T-helper 22 cell (primary cell): ENCODE measurements at regions not wholly inside any gene's neighbourhood (a gene's known extent, or its start where the extent isn't known, plus 50 kb on each side); places are given as distances from the start of the nearest gene placed in this dataset.
"Not testable (repeated sequence)": the region's sequence is repeated elsewhere in the genome, so short reads cannot be mapped to it uniquely, and the experiment has no call there.

Experiments
- DNase-seq: peaks from one replicate; pipeline ENCODE4 v3.0.0-alpha.2; 2020; ENCODE audit warnings: low read depth

- DNase-seq, result no peak
Observed at GRCh38 chr7:36037121-36037662, 115.9 kb upstream of the EEPD1 start.

GRCh38 chr7:36038063-36038721 lies 114.9 kb upstream of the EEPD1 start:
- no peak for DNase-seq

- no peak for DNase-seq
Observed at GRCh38 chr7:36039243-36039642, 113.8 kb upstream of the EEPD1 start.

GRCh38 chr7:36039671-36040070 lies 113.4 kb upstream of the EEPD1 start:
- DNase-seq, result no peak

- no peak for DNase-seq
Observed at GRCh38 chr7:36040679-36041078, 112.4 kb upstream of the EEPD1 start.

GRCh38 chr7:36044101-36044892 lies 108.8 kb upstream of the EEPD1 start:
- no peak for DNase-seq

- DNase-seq, result no peak
Observed at GRCh38 chr7:36045326-36045725, 107.7 kb upstream of the EEPD1 start.

- DNase-seq, result no peak
Observed at GRCh38 chr7:36045830-36046341, 107.2 kb upstream of the EEPD1 start.

GRCh38 chr7:36047091-36047658 lies 105.9 kb upstream of the EEPD1 start:
- DNase-seq, result no peak

GRCh38 chr7:36048141-36048901 lies 104.7 kb upstream of the EEPD1 start:
- no peak for DNase-seq

- no peak for DNase-seq
Observed at GRCh38 chr7:36048902-36049240, 104.2 kb upstream of the EEPD1 start.

GRCh38 chr7:36051501-36051900 lies 101.6 kb upstream of the EEPD1 start:
- no peak for DNase-seq

- DNase-seq, result no peak
Observed at GRCh38 chr7:36053589-36053988, 99.5 kb upstream of the EEPD1 start.

- no peak for DNase-seq
Observed at GRCh38 chr7:36054637-36055036, 98.4 kb upstream of the EEPD1 start.

- no peak for DNase-seq
Observed at GRCh38 chr7:36055207-36055606, 97.8 kb upstream of the EEPD1 start.

- DNase-seq, result no peak
Observed at GRCh38 chr7:36057323-36057722, 95.7 kb upstream of the EEPD1 start.

- DNase-seq, result no peak
Observed at GRCh38 chr7:36058020-36058592, 94.9 kb upstream of the EEPD1 start.

GRCh38 chr7:36060388-36060787 lies 92.7 kb upstream of the EEPD1 start:
- DNase-seq, result not testable (repeated sequence)

GRCh38 chr7:36062154-36062815 lies 90.8 kb upstream of the EEPD1 start:
- no peak for DNase-seq

- DNase-seq, result no peak
Observed at GRCh38 chr7:36064676-36065075, 88.4 kb upstream of the EEPD1 start.
